ENCODE measurements at regions not wholly inside any gene's neighbourhood (a gene's known extent, or its start where the extent isn't known, plus 50 kb on each side); places are given as distances from the start of the nearest gene placed in this dataset.

- Histone ChIP-seq H3K4me1 (ENCODE audit: control insufficient read depth in 2 of 2, insufficient read depth in 2 of 2, low read length in 1 of 2) (no peaks in the 10 kb centered on the region), H3K36me3 (ENCODE audit: control insufficient read depth in 2 of 2, insufficient read depth in 2 of 2, low read length in 1 of 2) (no peaks in the 10 kb centered on the region), H3K27ac (ENCODE audit: low read depth in 2 of 2, low read length in 1 of 2) (no peak overlapping the region), H3K9me3 (ENCODE audit: control insufficient read depth in 2 of 2, insufficient read depth in 1 of 2, low read depth in 1 of 2, low read length in 1 of 2) (no peaks in the 10 kb centered on the region), H3K27me3 (ENCODE audit: control insufficient read depth in 1 of 2, insufficient read depth in 2 of 2, low read length in 2 of 2) (no peaks in the 10 kb centered on the region), H3K4me3 (ENCODE audit: low read depth in 1 of 2, low read length in 2 of 2) (no peak overlapping the region)
- WGBS, 2 donors = 89 to 94% methylated on average over 10 of the region's 10 CpGs
Observed at GRCh38 chr10:77696584-77696983, 59.0 kb upstream of the KCNMA1 start.

DNA sequence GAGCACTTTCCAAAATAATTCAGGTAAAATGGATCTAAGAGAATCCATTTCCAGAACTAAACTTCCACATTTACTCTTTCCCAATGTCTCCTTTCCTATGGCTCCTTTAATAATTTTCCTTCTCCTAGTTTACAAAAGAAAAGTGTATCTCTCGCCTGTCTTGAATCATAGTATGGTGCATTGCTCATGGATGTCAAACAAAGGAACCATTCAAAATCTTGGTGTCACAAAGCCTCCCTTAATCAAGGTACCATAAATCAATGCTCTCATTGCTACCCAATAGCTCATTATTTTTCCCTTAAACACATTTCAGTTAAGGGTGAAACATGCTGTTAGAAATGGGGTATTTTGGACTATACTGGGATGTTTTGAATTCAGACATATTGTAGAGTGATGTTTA lies 57.6 kb upstream of the KCNMA1 start:
- Histone ChIP-seq H3K9me3 (ENCODE audit: control insufficient read depth in 2 of 2, insufficient read depth in 1 of 2, low read depth in 1 of 2, low read length in 1 of 2) (no peaks in the 10 kb centered on the region), H3K27ac (ENCODE audit: low read depth in 2 of 2, low read length in 1 of 2) (no peak overlapping the region), H3K36me3 (ENCODE audit: control insufficient read depth in 2 of 2, insufficient read depth in 2 of 2, low read length in 1 of 2) (no peaks in the 10 kb centered on the region), H3K4me1 (ENCODE audit: control insufficient read depth in 2 of 2, insufficient read depth in 2 of 2, low read length in 1 of 2) (no peaks in the 10 kb centered on the region), H3K27me3 (ENCODE audit: control insufficient read depth in 1 of 2, insufficient read depth in 2 of 2, low read length in 2 of 2) (no peaks in the 10 kb centered on the region), H3K4me3 (ENCODE audit: low read depth in 1 of 2, low read length in 2 of 2) (no peak overlapping the region)
- 62 to 75% methylated on average over 1 of the region's 1 CpG for WGBS, 2 donors

GRCh38 chr10:77692782-77693181 lies 55.2 kb upstream of the KCNMA1 start:
- Histone ChIP-seq H3K27me3 (ENCODE audit: control insufficient read depth in 1 of 2, insufficient read depth in 2 of 2, low read length in 2 of 2) (no peaks in the 10 kb centered on the region), H3K36me3 (ENCODE audit: control insufficient read depth in 2 of 2, insufficient read depth in 2 of 2, low read length in 1 of 2) (no peaks in the 10 kb centered on the region), H3K9me3 (ENCODE audit: control insufficient read depth in 2 of 2, insufficient read depth in 1 of 2, low read depth in 1 of 2, low read length in 1 of 2) (no peaks in the 10 kb centered on the region), H3K27ac (ENCODE audit: low read depth in 2 of 2, low read length in 1 of 2) (no peak overlapping the region), H3K4me3 (ENCODE audit: low read depth in 1 of 2, low read length in 2 of 2) (no peak overlapping the region), H3K4me1 (ENCODE audit: control insufficient read depth in 2 of 2, insufficient read depth in 2 of 2, low read length in 1 of 2) (no peaks in the 10 kb centered on the region)
- WGBS, 2 donors = 49 to 70% methylated on average over 3 of the region's 3 CpGs

- no peak overlapping the region for H3K27ac ChIP-seq (ENCODE audit: low read depth in 2 of 2, low read length in 1 of 2)
- WGBS, 2 donors = 70 to 72% methylated on average over 5 of the region's 5 CpGs
- H3K27me3 ChIP-seq (ENCODE audit: control insufficient read depth in 1 of 2, insufficient read depth in 2 of 2, low read length in 2 of 2) = no peaks in the 10 kb centered on the region
- H3K9me3 ChIP-seq (ENCODE audit: control insufficient read depth in 2 of 2, insufficient read depth in 1 of 2, low read depth in 1 of 2, low read length in 1 of 2) = no peaks in the 10 kb centered on the region
- no peak overlapping the region for H3K4me3 ChIP-seq (ENCODE audit: low read depth in 1 of 2, low read length in 2 of 2)
- no peaks in the 10 kb centered on the region for H3K36me3 ChIP-seq (ENCODE audit: control insufficient read depth in 2 of 2, insufficient read depth in 2 of 2, low read length in 1 of 2)
- H3K4me1 ChIP-seq (ENCODE audit: control insufficient read depth in 2 of 2, insufficient read depth in 2 of 2, low read length in 1 of 2) = no peaks in the 10 kb centered on the region
Observed at GRCh38 chr10:77689339-77689738, 51.7 kb upstream of the KCNMA1 start.

DNA sequence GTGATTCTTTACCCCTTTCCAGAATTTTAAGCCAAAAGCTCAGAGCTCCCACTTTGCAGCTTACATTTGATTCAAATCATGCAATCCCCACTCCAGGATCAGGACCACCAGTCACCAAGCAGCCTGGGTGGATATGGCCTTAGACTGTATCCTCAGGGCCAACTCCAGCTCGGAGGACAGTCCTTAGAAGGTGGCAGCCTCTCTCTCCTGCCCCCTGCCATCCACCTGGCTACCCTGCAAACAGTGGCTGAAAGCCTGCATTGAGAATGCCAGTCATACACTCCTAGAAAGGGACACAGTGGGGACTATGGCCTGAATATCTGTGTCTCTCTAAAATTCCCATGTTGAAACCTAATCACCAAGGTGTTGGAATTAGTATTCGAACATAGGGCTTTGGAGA lies 50.0 kb upstream of the KCNMA1 start:
- H3K9me3 ChIP-seq (ENCODE audit: control insufficient read depth in 2 of 2, insufficient read depth in 1 of 2, low read depth in 1 of 2, low read length in 1 of 2) = no peaks in the 10 kb centered on the region
- H3K36me3 ChIP-seq (ENCODE audit: control insufficient read depth in 2 of 2, insufficient read depth in 2 of 2, low read length in 1 of 2) = no peaks in the 10 kb centered on the region
- H3K4me1 ChIP-seq (ENCODE audit: control insufficient read depth in 2 of 2, insufficient read depth in 2 of 2, low read length in 1 of 2) = no peaks in the 10 kb centered on the region
- WGBS, 2 donors = 79 to 85% methylated on average over 2 of the region's 2 CpGs
- H3K27ac ChIP-seq (ENCODE audit: low read depth in 2 of 2, low read length in 1 of 2) = no peak overlapping the region
- no peaks in the 10 kb centered on the region for H3K27me3 ChIP-seq (ENCODE audit: control insufficient read depth in 1 of 2, insufficient read depth in 2 of 2, low read length in 2 of 2)
- H3K4me3 ChIP-seq (ENCODE audit: low read depth in 1 of 2, low read length in 2 of 2) = no peak overlapping the region

All from esophagus (tissue), 2 donors.